ENCODE measurements at regions not wholly inside any gene's neighbourhood (a gene's known extent, or its start where the extent isn't known, plus 50 kb on each side); places are given as distances from the start of the nearest gene placed in this dataset.
A peak's percentile ranks its signal among the peaks of the same experiment; 100 is the strongest.

DNA sequence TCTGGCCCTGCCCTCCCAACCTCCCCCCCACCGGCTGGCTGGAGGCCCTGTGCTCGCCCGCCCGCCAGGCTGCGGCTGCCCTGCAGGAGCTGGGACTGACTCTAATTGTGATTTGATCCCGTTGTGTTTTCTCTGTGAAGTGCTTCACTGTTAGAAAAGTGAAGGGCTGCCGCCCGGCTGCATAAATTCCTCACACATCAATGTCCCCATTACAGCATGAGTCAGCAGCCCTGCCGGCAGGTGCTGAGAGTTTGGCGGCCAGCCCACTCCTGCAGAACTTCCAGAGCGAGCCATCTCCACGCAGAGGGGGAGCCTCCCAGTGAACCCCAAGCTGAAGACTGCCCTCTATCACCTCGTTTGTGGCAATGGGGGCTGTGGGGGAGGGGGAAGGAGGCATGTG, 137.9 kb downstream of the DLL1 start:
- no peak overlapping the region; the same call in none of the 2 replicates for H4K8ac ChIP-seq (ENCODE audit: extremely low read depth, insufficient read depth, low read length)
- peak in 1 of 2 experiments; percentile 23 for DNase-seq (ENCODE audit: low read depth in 1 of 2, low spot score in 2 of 2)
- no peak overlapping the region for H3K4me3 ChIP-seq (ENCODE audit: extremely low read depth in 1 of 4, insufficient read depth in 2 of 4, low read depth in 3 of 4, low read length in 4 of 4)
- 0 out of 2 replicates have a peak overlapping the region, but pooled peaks have one; percentile 13 for H2AK5ac ChIP-seq (ENCODE audit: low read depth, low read length)
- FAIRE-seq, result no peak
- peak overlapping the region; percentile 95; the same call in 1 of the 2 replicates for H2BK15ac ChIP-seq (ENCODE audit: low read length)
- no peak overlapping the region for H4K5ac ChIP-seq (ENCODE audit: insufficient read length, low read depth, low read length)
- CTCF ChIA-PET (ENCODE audit: partially characterized antibody), result interaction anchor here (0.9 to 1.9 kb wide), 4 partner anchors 20 to 377 kb away, joined by 3 to 4 read pairs (median 4); no protein-coding TSS in a partner anchor
- WGBS, 2 experiments (ENCODE audit: extremely low coverage in 1 of 2, insufficient coverage in 1 of 2, insufficient read length in 1 of 2, insufficient replicate concordance in 2 of 2, low coverage in 1 of 2, low lambda C conversion rate in 2 of 2, missing lambda C conversion rate in 1 of 2), result 39% methylated on average over 12 of the region's 13 CpGs; no CpG with 5 or more reads in 1 of the 2 experiments
- no peaks in the 10 kb centered on the region for H3K9me3 ChIP-seq (ENCODE audit: insufficient read depth in 2 of 2, low read depth in 1 of 2, low read length in 1 of 2)
- no peaks in the 10 kb centered on the region for H4K20me1 ChIP-seq (replicated peaks in 1 of 2; ENCODE audit: control insufficient read depth in 1 of 2, insufficient read depth in 2 of 2, low read length in 2 of 2)
- peak overlapping the region; percentile 75; the same call in 1 of the 2 replicates for H2BK5ac ChIP-seq (ENCODE audit: low read depth, low read length)
- H3K23ac ChIP-seq (ENCODE audit: insufficient read length), result no peak overlapping the region
- H3K4me1 ChIP-seq (replicated peaks in 1 of 4; ENCODE audit: control insufficient read depth in 3 of 4, insufficient read depth in 4 of 4, low read length in 3 of 4), result peaks cover 0 to 25% (median 10%) of the 10 kb centered on the region in 4 experiments; a peak in 4 of 7 replicates
- no peaks in the 10 kb centered on the region for H3K23me2 ChIP-seq (ENCODE audit: low read depth, low read length)
- H2BK120ac ChIP-seq (replicated peaks; ENCODE audit: low read depth, low read length), result no peak overlapping the region
- H3K4ac ChIP-seq (replicated peaks; ENCODE audit: insufficient read length, low read depth, low read length), result no peak overlapping the region
- no peaks in the 10 kb centered on the region; a peak in 2 of 7 replicates for H3K27me3 ChIP-seq (replicated peaks in 1 of 4; ENCODE audit: control insufficient read depth in 3 of 4, extremely low read depth in 1 of 4, insufficient read depth in 3 of 4, low read length in 3 of 4)
- POLR2A ChIA-PET (ENCODE audit: partially characterized antibody), result no interaction called here
- no peak overlapping the region for H3K56ac ChIP-seq (replicated peaks; ENCODE audit: insufficient read length, low read depth, low read length)
- peak overlapping the region; percentile 32 for H3K18ac ChIP-seq (ENCODE audit: extremely low read depth, low read length)
- no peaks in the 10 kb centered on the region for H3K79me2 ChIP-seq (ENCODE audit: control insufficient read depth in 1 of 2, insufficient read depth in 2 of 2, low read length in 2 of 2)
- peak overlapping the region; percentile 86 for H4K91ac ChIP-seq (replicated peaks; ENCODE audit: insufficient read length, low read length)
- 0 out of 2 replicates have a peak overlapping the region, but pooled peaks have one; percentile 80 for H2BK20ac ChIP-seq (ENCODE audit: low read length)
- no peaks in the 10 kb centered on the region for H3K36me3 ChIP-seq (ENCODE audit: control insufficient read depth in 2 of 4, insufficient read depth in 4 of 4, low read length in 3 of 4)
- H2AFZ ChIP-seq (ENCODE audit: low read length), result no peak overlapping the region
- H3K4me2 ChIP-seq (ENCODE audit: insufficient read depth in 1 of 2, low read depth in 2 of 2, low read length in 2 of 2), result peak overlapping the region; percentile 13 to 35; a peak in 2 of 4 replicates
- no peak overlapping the region for H3K9ac ChIP-seq (replicated peaks in 1 of 4; ENCODE audit: extremely low read depth in 1 of 4, low read depth in 3 of 4, low read length in 3 of 4)
- peak overlapping the region; percentile 87; the same call in 1 of the 2 replicates for H2BK12ac ChIP-seq (ENCODE audit: low read depth, low read length)
- peak overlapping the region; percentile 15; the same call in 1 of the 2 replicates for H3K27ac ChIP-seq (ENCODE audit: low read depth, low read length)
- no peaks in the 10 kb centered on the region for H3K79me1 ChIP-seq (ENCODE audit: low read depth, low read length)
- H3K14ac ChIP-seq (ENCODE audit: insufficient read length), result no peak overlapping the region
- TF ChIP-seq BACH1 (IDR thresholded peaks at IDR 0.05; ENCODE audit: low read length) (peak; percentile 83), TAF7 (optimal IDR thresholded peaks at IDR 0.05; ENCODE audit: borderline replicate concordance, low read depth, low read length) (no peak), NANOG (IDR thresholded peaks at IDR 0.05; ENCODE audit: insufficient read depth, low read depth, low read length, poor library complexity, severe bottlenecking) (peak; percentile 26), E2F6 (IDR thresholded peaks at IDR 0.05) (peak; percentile 92), TBP (IDR thresholded peaks at IDR 0.05; ENCODE audit: low read depth, low read length) (no peak), RBBP5 (IDR thresholded peaks at IDR 0.05; ENCODE audit: borderline replicate concordance, low read depth, low read length) (no peak), EP300 (IDR thresholded peaks at IDR 0.05; ENCODE audit: borderline replicate concordance in 1 of 2, low read depth in 2 of 2, low read length in 2 of 2) (no peak), TAF1 (IDR thresholded peaks at IDR 0.05; ENCODE audit: low read depth, low read length) (no peak), TEAD4 (IDR thresholded peaks at IDR 0.05; ENCODE audit: low read depth, low read length) (no peak), JUND (IDR thresholded peaks at IDR 0.05; ENCODE audit: low read length) (peak; percentile 67; the same call in 1 of the 2 replicates), CEBPB (IDR thresholded peaks at IDR 0.05; ENCODE audit: low read depth, low read length) (no peak), HDAC6 (IDR thresholded peaks at IDR 0.05; ENCODE audit: low read depth, low read length) (no peak), MAFK (IDR thresholded peaks at IDR 0.05; ENCODE audit: low read depth, low read length) (peak; percentile 72; the same call in 1 of the 2 replicates), YY1 (IDR thresholded peaks at IDR 0.05; ENCODE audit: low read depth, low read length) (no peak)

Measured in H1 (cell line).